Spinal cord (tissue), 9 donors: ENCODE measurements at regions not wholly inside any gene's neighbourhood (a gene's known extent, or its start where the extent isn't known, plus 50 kb on each side); places are given as distances from the start of the nearest gene placed in this dataset.
A peak's percentile ranks its signal among the peaks of the same experiment; 100 is the strongest.

ENCODE experiments used
- DNase-seq, 6 donors: peaks; one replicate each; pipeline versions ENCODE4 v3.0.0 to v3.0.0-alpha.2; 2013 to 2015; ENCODE audit warnings: low spot score in 6 of 6, low read depth in 4 of 6
- H3K27ac ChIP-seq: one replicate; pipeline ENCODE4 v1.5.1; 2013; ENCODE audit warnings: low read depth, low read length, control low read depth
- H3K27me3 ChIP-seq: one replicate; pipeline ENCODE4 v1.6.1; 2013; ENCODE audit warnings: low read length; ENCODE audit not compliant: control insufficient read depth, insufficient read depth
- H3K36me3 ChIP-seq: one replicate; pipeline ENCODE4 v1.6.1; 2013; ENCODE audit warnings: low read length; ENCODE audit not compliant: control insufficient read depth, insufficient read depth
- H3K4me1 ChIP-seq: one replicate; pipeline ENCODE4 v1.6.1; 2013; ENCODE audit warnings: low read length; ENCODE audit not compliant: control insufficient read depth, insufficient read depth
- H3K4me3 ChIP-seq: one replicate; pipeline ENCODE4 v1.5.1; 2013; ENCODE audit warnings: low read depth, low read length, control low read depth
- H3K9me3 ChIP-seq: one replicate; pipeline ENCODE4 v1.6.1; 2013; ENCODE audit warnings: low read length; ENCODE audit not compliant: control insufficient read depth, insufficient read depth
- WGBS: methylation state at CpG from one replicate; pipeline ENCODE4 v1.1.5; 2013; ENCODE audit warnings: missing lambda C conversion rate; ENCODE audit not compliant: insufficient coverage; 5-methylcytosine and 5-hydroxymethylcytosine counted together
- donor health status: healthy.

- no peak overlapping the region for H3K4me3 ChIP-seq
- WGBS, result 100% methylated on average over 1 of the region's 1 CpG
Observed at GRCh38 chr10:61183967-61184366, 240.0 kb upstream of the RHOBTB1 start.

GRCh38 chr10:61181832-61182231 is 237.8 kb upstream of the RHOBTB1 start:
- Histone ChIP-seq H3K4me1 (no peaks in the 10 kb centered on the region), H3K36me3 (no peaks in the 10 kb centered on the region), H3K4me3 (no peak overlapping the region), H3K9me3 (no peaks in the 10 kb centered on the region), H3K27me3 (no peaks in the 10 kb centered on the region), H3K27ac (no peak overlapping the region)
- 100% methylated on average over 2 of the region's 3 CpGs for WGBS
- no peak for DNase-seq

More at GRCh38 chr10:61183967-61184366, 240.0 kb upstream of the RHOBTB1 start:
- H3K9me3 ChIP-seq, result no peaks in the 10 kb centered on the region
- no peaks in the 10 kb centered on the region for H3K4me1 ChIP-seq
- no peak for DNase-seq
- H3K27me3 ChIP-seq, result no peaks in the 10 kb centered on the region
- H3K36me3 ChIP-seq, result no peaks in the 10 kb centered on the region
- H3K27ac ChIP-seq, result no peak overlapping the region

GRCh38 chr10:61179771-61180170 is 235.8 kb upstream of the RHOBTB1 start:
- no CpG with 5 or more reads among the region's 3 CpGs for WGBS
- no peak overlapping the region for H3K27ac ChIP-seq
- peak in 1 of 6 donors; percentile 46 for DNase-seq
- H3K36me3 ChIP-seq, result no peaks in the 10 kb centered on the region
- no peaks in the 10 kb centered on the region for H3K9me3 ChIP-seq
- no peaks in the 10 kb centered on the region for H3K4me1 ChIP-seq
- no peak overlapping the region for H3K4me3 ChIP-seq
- no peaks in the 10 kb centered on the region for H3K27me3 ChIP-seq

- H3K9me3 ChIP-seq, result no peaks in the 10 kb centered on the region
- DNase-seq, result no peak
- no peaks in the 10 kb centered on the region for H3K4me1 ChIP-seq
- no peak overlapping the region for H3K27ac ChIP-seq
- no peaks in the 10 kb centered on the region for H3K27me3 ChIP-seq
- no CpG with 5 or more reads among the region's 3 CpGs for WGBS
- no peak overlapping the region for H3K4me3 ChIP-seq
- no peaks in the 10 kb centered on the region for H3K36me3 ChIP-seq
Observed at GRCh38 chr10:61176424-61176823, 232.4 kb upstream of the RHOBTB1 start.

- Histone ChIP-seq H3K9me3 (no peaks in the 10 kb centered on the region), H3K4me3 (no peak overlapping the region), H3K36me3 (no peaks in the 10 kb centered on the region), H3K27ac (no peak overlapping the region), H3K27me3 (no peaks in the 10 kb centered on the region), H3K4me1 (no peaks in the 10 kb centered on the region)
- DNase-seq, result peak in 2 of 6 donors; percentile 6 to 72
Observed at GRCh38 chr10:61175316-61175715, 231.3 kb upstream of the RHOBTB1 start.

- no peak overlapping the region for H3K4me3 ChIP-seq
- no peak overlapping the region for H3K27ac ChIP-seq
- H3K4me1 ChIP-seq, result no peaks in the 10 kb centered on the region
- no peaks in the 10 kb centered on the region for H3K27me3 ChIP-seq
- 93% methylated on average over 3 of the region's 5 CpGs for WGBS
- H3K9me3 ChIP-seq, result no peaks in the 10 kb centered on the region
- no peaks in the 10 kb centered on the region for H3K36me3 ChIP-seq
- DNase-seq, result no peak
Observed at GRCh38 chr10:61173450-61173849, 229.5 kb upstream of the RHOBTB1 start.

GRCh38 chr10:61172182-61172926 is 228.4 kb upstream of the RHOBTB1 start:
- DNase-seq, result no peak
- no peaks in the 10 kb centered on the region for H3K36me3 ChIP-seq
- no peak overlapping the region for H3K4me3 ChIP-seq
- H3K27ac ChIP-seq, result no peak overlapping the region
- 93% methylated on average over 3 of the region's 5 CpGs for WGBS
- H3K9me3 ChIP-seq, result no peaks in the 10 kb centered on the region
- H3K4me1 ChIP-seq, result no peaks in the 10 kb centered on the region
- H3K27me3 ChIP-seq, result no peaks in the 10 kb centered on the region

- Histone ChIP-seq H3K9me3 (no peaks in the 10 kb centered on the region), H3K36me3 (no peaks in the 10 kb centered on the region), H3K4me3 (no peak overlapping the region), H3K27ac (no peak overlapping the region), H3K27me3 (no peaks in the 10 kb centered on the region), H3K4me1 (no peaks in the 10 kb centered on the region)
- DNase-seq, result no peak
- WGBS, result 100% methylated on average over 1 of the region's 2 CpGs
Observed at GRCh38 chr10:61170594-61170993, 226.6 kb upstream of the RHOBTB1 start.

- no peak for DNase-seq
- Histone ChIP-seq H3K27ac (no peak overlapping the region), H3K27me3 (no peaks in the 10 kb centered on the region), H3K4me3 (no peak overlapping the region), H3K4me1 (no peaks in the 10 kb centered on the region), H3K9me3 (no peaks in the 10 kb centered on the region), H3K36me3 (no peaks in the 10 kb centered on the region)
Observed at GRCh38 chr10:61169294-61169693, 225.3 kb upstream of the RHOBTB1 start.

- Histone ChIP-seq H3K27ac (no peak overlapping the region), H3K4me3 (no peak overlapping the region), H3K27me3 (no peaks in the 10 kb centered on the region), H3K36me3 (no peaks in the 10 kb centered on the region), H3K9me3 (no peaks in the 10 kb centered on the region), H3K4me1 (no peaks in the 10 kb centered on the region)
- WGBS, result no CpG with 5 or more reads among the region's 1 CpG
- no peak for DNase-seq
Observed at GRCh38 chr10:61166489-61166888, 222.5 kb upstream of the RHOBTB1 start.
